GM12801 (cell line): ENCODE measurements at regions not wholly inside any gene's neighbourhood (a gene's known extent, or its start where the extent isn't known, plus 50 kb on each side); places are given as distances from the start of the nearest gene placed in this dataset.

Experiments
- CTCF ChIP-seq: IDR thresholded peaks from one replicate; pipeline ENCODE4 v1.5.1; 2011; ENCODE audit warnings: control low read depth; ENCODE audit not compliant: insufficient read length; ENCODE audit errors: extremely low read depth

GRCh38 chr5:133882389-133882695 is 86.1 kb downstream of the C5orf15 start:
- no peak for TF ChIP-seq CTCF

- TF ChIP-seq CTCF: no peak
These were observed 86.6 kb downstream of the C5orf15 start for GRCh38 chr5:133881576-133882388.

GRCh38 chr5:133878236-133878555 is 90.2 kb downstream of the C5orf15 start:
- no peak for TF ChIP-seq CTCF

GRCh38 chr5:133877351-133878235 is 90.8 kb downstream of the C5orf15 start:
- no peak for TF ChIP-seq CTCF

- no peak for TF ChIP-seq CTCF
These were observed 92.2 kb downstream of the C5orf15 start for GRCh38 chr5:133876266-133876665.

- TF ChIP-seq CTCF: no peak
These were observed 93.2 kb downstream of the C5orf15 start for GRCh38 chr5:133875179-133875578.

GRCh38 chr5:133873449-133873848 is 95.0 kb downstream of the C5orf15 start:
- TF ChIP-seq CTCF: no peak
